NCI-H526 (cell line): ENCODE measurements at regions not wholly inside any gene's neighbourhood (a gene's known extent, or its start where the extent isn't known, plus 50 kb on each side); places are given as distances from the start of the nearest gene placed in this dataset.

Experiments used
- DNase-seq, 2 experiments: peaks; one replicate each; lab custom pipeline; 2025; lab: John Stamatoyannopoulos, UW

GRCh38 chr1:4140241-4140640, 240.2 kb upstream of the C1orf174 start:
- no peak for DNase-seq

- DNase-seq = no peak
Measured at GRCh38 chr1:4140821-4141220, 240.7 kb upstream of the C1orf174 start.

GRCh38 chr1:4144349-4144971, 244.4 kb upstream of the C1orf174 start:
- DNase-seq = no peak

- no peak for DNase-seq
Measured at GRCh38 chr1:4146101-4146500, 246.0 kb upstream of the C1orf174 start.

- DNase-seq = no peak
Measured at GRCh38 chr1:4146614-4147013, 246.5 kb upstream of the C1orf174 start.

GRCh38 chr1:4147509-4147908, 247.4 kb upstream of the C1orf174 start:
- no peak for DNase-seq

GRCh38 chr1:4149281-4149680, 249.2 kb upstream of the C1orf174 start:
- DNase-seq = no peak

- DNase-seq = no peak
Measured at GRCh38 chr1:4149831-4150230, 249.8 kb upstream of the C1orf174 start.

- no peak for DNase-seq
Measured at GRCh38 chr1:4150262-4150661, 250.2 kb upstream of the C1orf174 start.

GRCh38 chr1:4152266-4152665, 252.2 kb upstream of the C1orf174 start:
- DNase-seq = no peak

GRCh38 chr1:4153571-4153970, 253.5 kb upstream of the C1orf174 start:
- no peak for DNase-seq

GRCh38 chr1:4156241-4156973, 256.3 kb upstream of the C1orf174 start:
- DNase-seq = peak in 1 of 2 experiments; percentile 61

- DNase-seq = no peak
Measured at GRCh38 chr1:4160181-4160580, 260.1 kb upstream of the C1orf174 start.

- peak in 1 of 2 experiments; percentile 15 for DNase-seq
Measured at GRCh38 chr1:4161366-4162006, 261.4 kb upstream of the C1orf174 start.

- DNase-seq = peak; percentile 18 to 64
Measured at GRCh38 chr1:4164965-4165364, 264.9 kb upstream of the C1orf174 start.

GRCh38 chr1:4165686-4166300, 265.7 kb upstream of the C1orf174 start:
- DNase-seq = no peak

GRCh38 chr1:4166713-4167112, 266.6 kb upstream of the C1orf174 start:
- DNase-seq = no peak

- DNase-seq = no peak
Measured at GRCh38 chr1:4169991-4170390, 269.9 kb upstream of the C1orf174 start.

GRCh38 chr1:4170548-4171340, 270.7 kb upstream of the C1orf174 start:
- no peak for DNase-seq

- DNase-seq = no peak
Measured at GRCh38 chr1:4171480-4172450, 271.7 kb upstream of the C1orf174 start.
